ENCODE measurements at regions not wholly inside any gene's neighbourhood (a gene's known extent, or its start where the extent isn't known, plus 50 kb on each side); places are given as distances from the start of the nearest gene placed in this dataset.

DNA sequence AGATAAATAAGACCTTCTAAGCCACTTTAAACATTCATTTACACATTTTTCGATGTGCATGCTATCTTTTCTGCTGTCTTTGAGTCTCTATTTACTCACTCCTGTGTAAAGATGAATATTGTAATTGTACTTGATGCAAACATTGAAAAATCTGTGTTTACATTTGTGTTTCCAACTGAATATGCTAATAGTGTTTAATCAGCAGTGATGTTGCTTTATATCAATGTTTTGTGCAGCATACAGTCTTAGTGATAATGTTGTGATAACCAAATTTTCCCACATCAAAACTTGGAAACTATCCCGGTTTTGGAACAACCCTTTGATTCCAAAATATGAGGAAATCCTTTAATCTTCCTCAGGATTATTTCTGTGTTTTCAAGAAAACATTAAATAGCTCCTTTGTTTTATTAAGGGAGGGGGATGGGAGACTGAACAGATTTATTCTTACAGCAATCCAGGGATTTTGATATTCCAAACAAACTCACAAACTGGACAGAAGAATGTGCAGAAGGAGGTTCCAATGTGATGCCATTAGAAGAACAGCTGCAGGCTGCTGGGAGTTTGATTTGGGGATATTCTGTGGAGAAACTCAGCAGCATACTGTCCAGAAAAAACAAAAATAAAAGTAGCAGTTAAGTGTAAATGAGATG lies 248.0 kb downstream of the S1PR1 start:
- CTCF ChIA-PET, result interaction anchor here (1.0 to 4.1 kb wide), 4 partner anchors 9 to 175 kb away, joined by 3 to 25 read pairs (median 4); no protein-coding TSS in a partner anchor
- no TSS peak for BruUV-seq (replicated peaks)
- dilution Hi-C loops (cut with MboI; ENCODE audit: extremely low pct_ligation_motif_present, low sequenced_read_pairs), result no loop called here

More for the DNA sequence above, 248.0 kb downstream of the S1PR1 start:
- no peak for FAIRE-seq
- Histone ChIP-seq H4K20me1 (replicated peaks; ENCODE audit: control insufficient read depth, extremely low read depth, insufficient read depth, low read length) (no peaks in the 10 kb centered on the region), H3K4me2 (ENCODE audit: insufficient read depth, low read length) (no peak overlapping the region), H3K79me2 (ENCODE audit: control insufficient read depth, insufficient read depth, low read length) (no peaks in the 10 kb centered on the region), H3K9me1 (replicated peaks; ENCODE audit: control insufficient read depth, extremely low read depth, insufficient read depth, low read length) (no peaks in the 10 kb centered on the region), H3K36me3 (ENCODE audit: control insufficient read depth in 2 of 2, extremely low read depth in 1 of 2, insufficient read depth in 2 of 2, low read length in 2 of 2) (no peaks in the 10 kb centered on the region), H3K4me3 (replicated peaks in 1 of 3; ENCODE audit: insufficient read depth in 1 of 3, low read depth in 1 of 3, low read length in 3 of 3) (no peak overlapping the region), H3K27me3 (ENCODE audit: control insufficient read depth in 2 of 2, insufficient read depth in 2 of 2, low read length in 2 of 2) (peaks cover 1 to 13% of the 10 kb centered on the region in 2 experiments), H3K4me1 (ENCODE audit: control insufficient read depth, extremely low read depth, insufficient read depth, low read length) (no peaks in the 10 kb centered on the region), H2AFZ (ENCODE audit: low read depth, low read length) (no peak overlapping the region), H3K9ac (replicated peaks; ENCODE audit: extremely low read depth, insufficient read depth, low read length) (no peak overlapping the region), H3K27ac (ENCODE audit: insufficient read depth, low read depth, low read length) (no peak overlapping the region), H3K9me3 (replicated peaks; ENCODE audit: control insufficient read depth, insufficient read depth, low read length) (no peaks in the 10 kb centered on the region)
- TF ChIP-seq JUN (IDR thresholded peaks at IDR 0.05; ENCODE audit: borderline replicate concordance, insufficient read depth, insufficient read length, low read depth) (no peak), FOS (IDR thresholded peaks at IDR 0.05; ENCODE audit: borderline replicate concordance, insufficient read depth, low read length) (no peak), POLR2A (IDR thresholded peaks at IDR 0.05; ENCODE audit: low read depth, low read length) (no peak), GATA2 (IDR thresholded peaks at IDR 0.05; ENCODE audit: insufficient read depth, insufficient read length, low read depth, low read length) (no peak), POLR2AphosphoS5 (IDR thresholded peaks at IDR 0.05; ENCODE audit: insufficient read depth, low read depth, low read length) (no peak), EZH2 (IDR thresholded peaks at IDR 0.05; ENCODE audit: borderline replicate concordance, low read depth, low read length, severe bottlenecking) (no peak), MYC (IDR thresholded peaks at IDR 0.05; ENCODE audit: low read depth, low read length) (no peak)
- TF ChIP-seq, protein P1, sequence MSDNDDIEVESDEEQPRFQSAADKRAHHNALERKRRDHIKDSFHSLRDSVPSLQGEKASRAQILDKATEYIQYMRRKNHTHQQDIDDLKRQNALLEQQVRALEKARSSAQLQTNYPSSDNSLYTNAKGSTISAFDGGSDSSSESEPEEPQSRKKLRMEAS (IDR thresholded peaks at IDR 0.05; ENCODE audit: insufficient read depth, insufficient read length), result no peak
- TF ChIP-seq, protein P2, sequence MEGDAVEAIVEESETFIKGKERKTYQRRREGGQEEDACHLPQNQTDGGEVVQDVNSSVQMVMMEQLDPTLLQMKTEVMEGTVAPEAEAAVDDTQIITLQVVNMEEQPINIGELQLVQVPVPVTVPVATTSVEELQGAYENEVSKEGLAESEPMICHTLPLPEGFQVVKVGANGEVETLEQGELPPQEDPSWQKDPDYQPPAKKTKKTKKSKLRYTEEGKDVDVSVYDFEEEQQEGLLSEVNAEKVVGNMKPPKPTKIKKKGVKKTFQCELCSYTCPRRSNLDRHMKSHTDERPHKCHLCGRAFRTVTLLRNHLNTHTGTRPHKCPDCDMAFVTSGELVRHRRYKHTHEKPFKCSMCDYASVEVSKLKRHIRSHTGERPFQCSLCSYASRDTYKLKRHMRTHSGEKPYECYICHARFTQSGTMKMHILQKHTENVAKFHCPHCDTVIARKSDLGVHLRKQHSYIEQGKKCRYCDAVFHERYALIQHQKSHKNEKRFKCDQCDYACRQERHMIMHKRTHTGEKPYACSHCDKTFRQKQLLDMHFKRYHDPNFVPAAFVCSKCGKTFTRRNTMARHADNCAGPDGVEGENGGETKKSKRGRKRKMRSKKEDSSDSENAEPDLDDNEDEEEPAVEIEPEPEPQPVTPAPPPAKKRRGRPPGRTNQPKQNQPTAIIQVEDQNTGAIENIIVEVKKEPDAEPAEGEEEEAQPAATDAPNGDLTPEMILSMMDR (IDR thresholded peaks at IDR 0.05; ENCODE audit: extremely low read depth in 1 of 2, insufficient read depth in 1 of 2, low read depth in 1 of 2, low read length in 2 of 2), result no peak
- POLR2A ChIA-PET, result no interaction called here
- intact Hi-C loops (cut with micrococcal nuclease), result no loop called here
- DNase-seq (ENCODE audit: low read depth, low spot score), result no peak
